ENCODE measurements at regions not wholly inside any gene's neighbourhood (a gene's known extent, or its start where the extent isn't known, plus 50 kb on each side); places are given as distances from the start of the nearest gene placed in this dataset.

DNA sequence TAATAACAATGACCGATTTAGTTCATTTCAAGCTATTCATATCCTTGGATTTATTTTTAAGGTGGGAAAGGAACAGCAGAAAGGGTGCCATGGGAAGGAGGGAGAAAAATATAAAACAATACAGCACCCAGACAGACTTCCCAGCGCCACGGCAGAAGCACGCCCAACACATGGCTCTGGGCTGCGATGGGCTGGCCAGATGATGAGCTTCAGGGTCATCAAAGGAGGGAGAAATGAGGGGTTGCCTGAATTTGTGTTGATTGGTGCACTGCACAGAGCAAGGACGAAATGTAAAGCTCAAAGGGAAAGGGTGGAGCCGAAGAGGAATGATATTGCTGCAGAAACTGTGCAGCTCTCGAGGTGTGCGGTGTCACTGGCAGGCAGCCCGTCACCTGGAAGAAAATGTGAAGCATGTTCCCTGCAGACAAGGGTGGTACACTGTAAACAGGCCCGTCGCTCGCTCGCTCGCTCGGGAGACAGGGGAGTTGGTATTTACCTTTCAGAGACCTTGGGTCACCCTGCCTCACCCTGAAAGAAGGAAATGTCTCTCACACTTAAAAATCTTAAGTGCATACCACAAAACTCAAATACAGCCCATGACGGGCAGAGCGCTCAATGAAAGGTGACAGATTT is 195.5 kb upstream of the CTAGE1 start:
- DNase-seq (ENCODE audit: low read depth) = no peak
- TF ChIP-seq, protein P1, sequence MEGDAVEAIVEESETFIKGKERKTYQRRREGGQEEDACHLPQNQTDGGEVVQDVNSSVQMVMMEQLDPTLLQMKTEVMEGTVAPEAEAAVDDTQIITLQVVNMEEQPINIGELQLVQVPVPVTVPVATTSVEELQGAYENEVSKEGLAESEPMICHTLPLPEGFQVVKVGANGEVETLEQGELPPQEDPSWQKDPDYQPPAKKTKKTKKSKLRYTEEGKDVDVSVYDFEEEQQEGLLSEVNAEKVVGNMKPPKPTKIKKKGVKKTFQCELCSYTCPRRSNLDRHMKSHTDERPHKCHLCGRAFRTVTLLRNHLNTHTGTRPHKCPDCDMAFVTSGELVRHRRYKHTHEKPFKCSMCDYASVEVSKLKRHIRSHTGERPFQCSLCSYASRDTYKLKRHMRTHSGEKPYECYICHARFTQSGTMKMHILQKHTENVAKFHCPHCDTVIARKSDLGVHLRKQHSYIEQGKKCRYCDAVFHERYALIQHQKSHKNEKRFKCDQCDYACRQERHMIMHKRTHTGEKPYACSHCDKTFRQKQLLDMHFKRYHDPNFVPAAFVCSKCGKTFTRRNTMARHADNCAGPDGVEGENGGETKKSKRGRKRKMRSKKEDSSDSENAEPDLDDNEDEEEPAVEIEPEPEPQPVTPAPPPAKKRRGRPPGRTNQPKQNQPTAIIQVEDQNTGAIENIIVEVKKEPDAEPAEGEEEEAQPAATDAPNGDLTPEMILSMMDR (conservative IDR thresholded peaks at IDR 0.05; ENCODE audit: low read length) = no peak
- no peak overlapping the region for H3K4me3 ChIP-seq (ENCODE audit: low read length)

DNA sequence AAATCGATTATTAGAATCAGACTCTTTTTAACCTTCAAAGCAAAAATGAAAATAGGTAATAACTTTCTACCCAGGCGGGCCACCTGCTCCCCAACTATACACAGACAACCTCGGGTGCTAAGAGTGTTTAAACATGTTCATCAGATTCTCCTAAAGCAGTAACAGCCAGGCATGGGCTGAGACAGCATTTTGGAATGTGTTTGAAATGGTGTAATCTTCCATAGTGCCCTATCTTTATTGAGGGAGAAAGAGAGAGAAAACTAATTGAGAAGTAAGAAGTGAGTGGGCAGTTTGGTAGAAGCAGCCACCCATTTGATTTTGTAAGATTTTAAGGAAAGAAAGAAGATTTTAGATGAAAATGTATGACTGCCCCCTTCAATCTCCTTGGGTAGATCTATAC is 196.1 kb upstream of the CTAGE1 start:
- peak; percentile 42 for DNase-seq (ENCODE audit: low read depth)
- no peak overlapping the region for H3K4me3 ChIP-seq (ENCODE audit: low read length)
- TF ChIP-seq, protein P1 (conservative IDR thresholded peaks at IDR 0.05; ENCODE audit: low read length) = no peak

DNA sequence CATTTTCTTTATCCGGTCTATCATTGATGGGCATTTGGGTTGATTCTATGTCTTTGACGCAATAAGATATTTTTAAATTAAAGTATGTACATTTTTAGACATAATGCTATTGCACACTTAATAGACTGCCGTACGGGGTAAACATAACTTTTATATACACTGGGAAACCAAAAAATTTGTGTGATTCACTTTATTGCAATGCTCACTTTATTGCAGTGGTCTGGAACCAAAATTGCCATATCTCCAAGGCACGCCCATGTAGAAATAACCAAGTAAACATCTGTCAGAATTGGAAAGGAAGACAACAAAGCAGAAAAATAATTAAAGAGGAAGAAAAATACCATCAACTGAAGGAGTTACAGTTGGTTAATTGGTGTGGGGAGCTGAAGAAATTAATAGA is 205.8 kb upstream of the CTAGE1 start:
- TF ChIP-seq, protein P1 (conservative IDR thresholded peaks at IDR 0.05; ENCODE audit: low read length) = no peak
- no peak overlapping the region for H3K4me3 ChIP-seq (ENCODE audit: low read length)
- no peak for DNase-seq (ENCODE audit: low read depth)

DNA sequence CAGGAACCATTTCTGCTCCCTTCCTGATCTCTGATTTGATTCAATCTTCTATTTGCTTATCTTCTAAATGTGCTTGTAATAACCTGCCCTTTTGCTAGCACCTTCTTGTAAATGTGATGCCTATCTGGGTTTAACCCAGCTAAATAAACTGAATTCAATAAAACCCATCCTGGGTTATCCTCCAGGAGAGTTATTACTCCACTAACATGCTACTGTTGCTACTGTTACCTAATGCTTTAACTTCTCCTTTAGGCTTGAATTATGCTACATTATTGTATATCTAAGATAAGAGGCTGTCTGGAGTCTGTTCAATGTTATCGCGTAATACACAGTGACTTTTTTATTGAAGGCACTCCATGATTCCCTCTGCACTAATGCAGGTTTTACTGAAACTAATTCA is 206.5 kb upstream of the CTAGE1 start:
- TF ChIP-seq, protein P1 (conservative IDR thresholded peaks at IDR 0.05; ENCODE audit: low read length) = no peak
- H3K4me3 ChIP-seq (ENCODE audit: low read length) = no peak overlapping the region
- no peak for DNase-seq (ENCODE audit: low read depth)

DNA sequence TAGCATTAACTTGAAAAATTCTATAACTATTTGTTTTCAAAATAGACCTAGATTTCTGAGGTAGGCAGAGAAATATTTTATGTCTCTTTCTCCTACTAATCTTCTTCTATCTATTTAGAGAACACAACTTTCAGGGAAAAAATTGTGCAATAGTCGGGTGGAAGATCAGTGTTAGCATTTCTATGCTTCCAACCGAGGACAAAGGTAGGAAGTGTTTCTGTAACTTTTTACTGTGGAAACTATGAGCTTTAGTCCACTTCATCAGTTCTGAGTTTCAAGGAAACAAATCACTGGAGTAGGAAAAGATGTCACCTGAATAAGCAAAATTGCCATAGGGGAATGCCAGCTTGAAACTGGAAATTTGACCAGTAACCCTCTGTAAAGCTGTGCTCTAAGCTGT is 207.7 kb upstream of the CTAGE1 start:
- no peak for DNase-seq (ENCODE audit: low read depth)
- no peak overlapping the region for H3K4me3 ChIP-seq (ENCODE audit: low read length)
- TF ChIP-seq, protein P1 (conservative IDR thresholded peaks at IDR 0.05; ENCODE audit: low read length) = no peak

DNA sequence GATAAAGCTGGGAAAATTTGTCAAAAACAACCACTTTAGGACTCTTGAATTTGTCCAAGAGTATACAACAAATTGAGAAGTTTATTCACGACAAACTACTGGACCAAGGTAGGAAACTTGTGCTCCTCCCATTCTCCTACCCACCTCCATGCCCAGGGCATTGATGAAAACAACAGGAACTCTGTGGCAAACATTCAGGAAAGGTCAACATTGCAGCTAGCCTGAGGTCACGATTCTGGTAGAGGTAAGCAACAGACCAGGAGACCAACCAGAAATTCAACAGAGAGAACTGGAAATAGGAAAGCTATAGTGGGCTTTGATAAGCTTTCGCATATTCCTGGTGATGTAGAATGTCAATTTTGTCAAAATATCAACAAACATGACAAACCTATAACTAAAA is 209.1 kb upstream of the CTAGE1 start:
- DNase-seq (ENCODE audit: low read depth) = no peak
- TF ChIP-seq, protein P1 (conservative IDR thresholded peaks at IDR 0.05; ENCODE audit: low read length) = no peak
- no peak overlapping the region for H3K4me3 ChIP-seq (ENCODE audit: low read length)

DNA sequence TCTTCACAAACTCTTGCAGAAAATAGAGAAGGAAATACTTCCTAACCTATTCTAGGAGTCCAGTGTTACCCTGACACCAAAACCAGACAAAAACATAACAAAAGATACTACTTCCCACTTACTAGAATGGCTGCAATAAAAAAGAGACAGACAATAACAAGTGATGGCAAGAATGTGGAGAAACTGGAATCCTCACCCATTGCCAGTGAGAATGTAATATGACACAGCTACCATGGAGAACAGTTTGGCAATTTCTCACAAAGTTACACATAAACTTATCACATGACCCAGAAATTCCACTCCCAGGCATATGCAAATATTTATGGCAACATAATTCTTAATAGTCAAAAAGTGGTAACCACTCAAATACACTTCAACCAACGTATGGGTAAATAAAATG is 209.8 kb upstream of the CTAGE1 start:
- no peak overlapping the region for H3K4me3 ChIP-seq (ENCODE audit: low read length)
- DNase-seq (ENCODE audit: low read depth) = no peak
- TF ChIP-seq, protein P1 (conservative IDR thresholded peaks at IDR 0.05; ENCODE audit: low read length) = no peak
